MCF 10A (cell line): ENCODE measurements at regions not wholly inside any gene's neighbourhood (a gene's known extent, or its start where the extent isn't known, plus 50 kb on each side); places are given as distances from the start of the nearest gene placed in this dataset.

ENCODE experiments used
- BruUV-seq: library from RNA; stranded (reverse); fragments of 400-500 nt; replicated peaks from 2 replicates; lab custom pipeline; 2021; lab: Mats Ljungman, UMichigan
- CTCF ChIA-PET: fragments of 300-600 bp; sonication (Branson Sonifier 250); formaldehyde crosslinking; extraction: SDS; loops from one replicate; lab custom pipeline; 2021; ENCODE audit warnings: antibody characterized with exemption, inconsistent platforms; lab: Yijun Ruan, JAX
- POLR2A ChIA-PET: fragments of 300-600, 350-650 bp; sonication (Branson Sonifier 250); formaldehyde crosslinking; extraction: SDS; loops from one replicate; lab custom pipeline; 2020; ENCODE audit warnings: antibody characterized with exemption, inconsistent platforms; lab: Yijun Ruan, JAX
- DNase-seq: peaks from one replicate; pipeline ENCODE4 v3.0.0-alpha.2; 2018; ENCODE audit not compliant: unreplicated experiment
- H3K27ac Mint-ChIP-seq: one replicate; pipeline ENCODE4 v1.8.0; 2022; ENCODE audit warnings: mild to moderate bottlenecking, low read depth, mixed read lengths; ENCODE audit not compliant: unreplicated experiment
- H3K27me3 Mint-ChIP-seq: one replicate; pipeline ENCODE4 v1.8.0; 2022; ENCODE audit warnings: mixed read lengths; ENCODE audit not compliant: insufficient read depth, unreplicated experiment
- H3K36me3 Mint-ChIP-seq: one replicate; pipeline ENCODE4 v1.8.0; 2022; ENCODE audit warnings: mild to moderate bottlenecking, moderate library complexity, mixed read lengths; ENCODE audit not compliant: insufficient read depth, unreplicated experiment
- H3K4me1 Mint-ChIP-seq: one replicate; pipeline ENCODE4 v1.8.0; 2022; ENCODE audit warnings: mixed read lengths; ENCODE audit not compliant: insufficient read depth, unreplicated experiment
- H3K4me3 Mint-ChIP-seq: one replicate; pipeline ENCODE4 v1.8.0; 2022; ENCODE audit warnings: mild to moderate bottlenecking, moderate library complexity, mixed read lengths; ENCODE audit not compliant: unreplicated experiment
- H3K9me3 Mint-ChIP-seq: one replicate; pipeline ENCODE4 v1.8.0; 2022; ENCODE audit warnings: mixed read lengths; ENCODE audit not compliant: unreplicated experiment
- intact Hi-C: fragments of 100-400 bp; cut with micrococcal nuclease; formaldehyde crosslinking; loops from 2 replicates; pipeline ENCODE4 v1.14.1; 2022
- TF ChIP-seq, protein P1 (sequence below): fragments of 200-600 bp; IDR thresholded peaks from one replicate; pipeline ENCODE4 v1.8.0; 2022; ENCODE audit warnings: antibody characterized with exemption, mild to moderate bottlenecking; ENCODE audit not compliant: unreplicated experiment

DNA sequence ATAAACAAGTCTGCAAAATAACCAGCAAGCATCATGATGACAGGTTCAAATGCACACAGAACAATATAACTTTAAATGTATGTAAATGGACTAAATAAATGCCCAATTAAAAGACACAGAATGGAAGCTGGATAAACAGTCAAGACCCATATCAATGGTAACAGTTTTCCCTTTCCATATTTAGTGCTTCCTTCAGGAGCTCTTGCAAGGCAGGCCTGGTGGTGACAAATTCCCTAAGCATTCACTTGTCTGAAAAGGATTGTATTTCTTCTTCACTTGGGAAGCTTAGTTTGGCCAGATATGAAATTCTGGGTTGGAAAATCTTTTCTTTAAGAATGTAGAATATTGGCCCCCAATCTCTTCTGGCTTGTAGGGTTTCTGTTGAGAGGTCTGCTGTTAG, 120.2 kb upstream of the RASA1 start:
- H3K9me3 Mint-ChIP-seq, result no peaks in the 10 kb centered on the region
- no TSS peak for BruUV-seq
- DNase-seq, result no peak
- peaks cover 14% of the 10 kb centered on the region for H3K4me1 Mint-ChIP-seq
- intact Hi-C loops, result no loop called here
- H3K27me3 Mint-ChIP-seq, result no peaks in the 10 kb centered on the region
- TF ChIP-seq, protein P1, sequence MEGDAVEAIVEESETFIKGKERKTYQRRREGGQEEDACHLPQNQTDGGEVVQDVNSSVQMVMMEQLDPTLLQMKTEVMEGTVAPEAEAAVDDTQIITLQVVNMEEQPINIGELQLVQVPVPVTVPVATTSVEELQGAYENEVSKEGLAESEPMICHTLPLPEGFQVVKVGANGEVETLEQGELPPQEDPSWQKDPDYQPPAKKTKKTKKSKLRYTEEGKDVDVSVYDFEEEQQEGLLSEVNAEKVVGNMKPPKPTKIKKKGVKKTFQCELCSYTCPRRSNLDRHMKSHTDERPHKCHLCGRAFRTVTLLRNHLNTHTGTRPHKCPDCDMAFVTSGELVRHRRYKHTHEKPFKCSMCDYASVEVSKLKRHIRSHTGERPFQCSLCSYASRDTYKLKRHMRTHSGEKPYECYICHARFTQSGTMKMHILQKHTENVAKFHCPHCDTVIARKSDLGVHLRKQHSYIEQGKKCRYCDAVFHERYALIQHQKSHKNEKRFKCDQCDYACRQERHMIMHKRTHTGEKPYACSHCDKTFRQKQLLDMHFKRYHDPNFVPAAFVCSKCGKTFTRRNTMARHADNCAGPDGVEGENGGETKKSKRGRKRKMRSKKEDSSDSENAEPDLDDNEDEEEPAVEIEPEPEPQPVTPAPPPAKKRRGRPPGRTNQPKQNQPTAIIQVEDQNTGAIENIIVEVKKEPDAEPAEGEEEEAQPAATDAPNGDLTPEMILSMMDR, result no peak
- ChIA-PET CTCF (interaction anchor here (0.6 to 1.2 kb wide), 2 partner anchors 18 to 48 kb away, joined by 3 to 4 read pairs; no protein-coding TSS in a partner anchor), POLR2A (interaction anchor here (1.0 kb wide), 1 partner anchor 120 kb away, joined by 4 read pairs; the partner anchor contains the start of gene RASA1)
- H3K27ac Mint-ChIP-seq, result no peak overlapping the region
- no peaks in the 10 kb centered on the region for H3K36me3 Mint-ChIP-seq
- H3K4me3 Mint-ChIP-seq, result no peak overlapping the region

DNA sequence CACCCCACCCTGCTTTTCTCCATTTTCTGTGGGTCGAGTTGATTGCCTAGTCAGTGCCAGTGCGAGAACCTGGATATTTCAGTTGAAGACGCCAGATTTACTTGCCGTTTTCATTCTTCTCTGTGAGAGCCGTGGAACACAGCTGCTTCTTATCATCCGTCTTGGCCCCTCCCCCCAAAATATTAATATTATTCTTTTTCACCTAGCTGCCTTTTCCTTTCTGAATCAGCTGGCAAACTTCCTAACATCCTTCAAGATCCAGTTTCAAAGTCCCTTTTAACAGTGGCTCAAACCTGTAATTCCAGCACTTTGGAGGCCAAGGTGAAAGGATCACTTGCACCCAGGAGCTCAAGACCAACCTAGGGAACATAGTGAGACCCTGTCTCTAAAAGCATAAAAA, 117.1 kb upstream of the RASA1 start:
- H3K27me3 Mint-ChIP-seq, result no peaks in the 10 kb centered on the region
- no peaks in the 10 kb centered on the region for H3K9me3 Mint-ChIP-seq
- TF ChIP-seq, protein P1, result no peak
- H3K4me1 Mint-ChIP-seq, result peaks cover 14% of the 10 kb centered on the region
- ChIA-PET POLR2A (interaction anchor here (0.6 kb wide), 1 partner anchor 33 kb away, joined by 3 read pairs; no protein-coding TSS in a partner anchor), CTCF (interaction anchor here (1.0 to 1.5 kb wide), 3 partner anchors 15 to 40 kb away, joined by 5 to 7 read pairs (median 5); no protein-coding TSS in a partner anchor)
- no peak overlapping the region for H3K27ac Mint-ChIP-seq
- intact Hi-C loops, result loop anchor here (2.0 kb wide), 1 partner anchor 30 kb away; no protein-coding TSS in a partner anchor
- no peaks in the 10 kb centered on the region for H3K36me3 Mint-ChIP-seq
- no peak overlapping the region for H3K4me3 Mint-ChIP-seq
- no TSS peak for BruUV-seq
- no peak for DNase-seq

DNA sequence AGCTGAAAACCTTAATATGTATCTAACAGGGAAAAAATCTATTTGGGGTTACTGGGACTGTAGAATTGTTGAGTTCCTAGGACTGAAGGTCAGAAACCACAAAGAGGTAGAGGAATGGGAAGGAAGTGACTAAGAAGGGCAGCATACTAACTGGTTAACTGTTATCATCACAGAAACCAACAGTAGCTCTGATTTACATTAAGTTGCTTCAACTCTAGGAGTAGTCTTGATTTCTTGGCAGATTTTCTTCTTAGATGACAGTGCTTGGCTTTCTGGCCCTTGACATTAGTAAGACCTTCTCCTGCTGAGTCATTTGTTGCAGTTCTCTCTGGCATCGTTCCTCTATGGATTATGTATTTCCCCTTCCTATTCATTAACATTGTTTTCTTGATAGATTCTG, 116.1 kb upstream of the RASA1 start:
- ChIA-PET CTCF (interaction anchor here (0.5 to 1.5 kb wide), 2 partner anchors 28 to 30 kb away, joined by 3 to 7 read pairs; no protein-coding TSS in a partner anchor), POLR2A (interaction anchor here (1.2 to 1.4 kb wide), 2 partner anchors 13 to 30 kb away, joined by 4 to 5 read pairs; no protein-coding TSS in a partner anchor)
- intact Hi-C loops, result loop anchor here (2.0 kb wide), 1 partner anchor 31 kb away; no protein-coding TSS in a partner anchor
- H3K4me3 Mint-ChIP-seq, result no peak overlapping the region
- DNase-seq, result peak; percentile 82
- H3K27ac Mint-ChIP-seq, result no peak overlapping the region
- BruUV-seq, result no TSS peak
- peaks cover 14% of the 10 kb centered on the region for H3K4me1 Mint-ChIP-seq
- TF ChIP-seq, protein P1, result no peak
- no peaks in the 10 kb centered on the region for H3K9me3 Mint-ChIP-seq
- no peaks in the 10 kb centered on the region for H3K36me3 Mint-ChIP-seq
- no peaks in the 10 kb centered on the region for H3K27me3 Mint-ChIP-seq

DNA sequence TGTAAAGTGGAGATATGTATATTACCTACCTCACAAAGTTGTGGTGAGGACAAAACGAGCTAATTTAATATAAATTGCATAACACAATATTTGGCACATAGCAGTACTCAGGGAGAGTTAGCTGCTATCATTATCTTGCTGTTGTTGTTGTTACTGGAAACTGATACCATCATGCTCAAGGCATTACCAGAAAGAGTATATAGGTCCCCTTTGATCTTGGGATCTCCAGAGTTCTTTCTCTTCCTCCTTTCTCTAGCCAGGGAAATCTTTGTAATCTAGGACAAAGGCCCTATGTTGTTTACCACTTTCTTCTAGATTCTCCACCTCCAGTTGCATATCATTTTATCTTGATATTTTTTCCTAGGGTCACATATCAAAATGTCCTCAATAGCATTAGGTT, 114.8 kb upstream of the RASA1 start:
- no TSS peak for BruUV-seq
- intact Hi-C loops, result no loop called here
- peaks cover 12% of the 10 kb centered on the region for H3K4me1 Mint-ChIP-seq
- CTCF ChIA-PET, result interaction anchor here (0.5 kb wide), 1 partner anchor 20 kb away, joined by 3 read pairs; no protein-coding TSS in a partner anchor
- H3K36me3 Mint-ChIP-seq, result no peaks in the 10 kb centered on the region
- TF ChIP-seq, protein P1, result no peak
- H3K27me3 Mint-ChIP-seq, result no peaks in the 10 kb centered on the region
- POLR2A ChIA-PET, result no interaction called here
- H3K27ac Mint-ChIP-seq, result no peak overlapping the region
- DNase-seq, result no peak
- no peaks in the 10 kb centered on the region for H3K9me3 Mint-ChIP-seq
- H3K4me3 Mint-ChIP-seq, result no peak overlapping the region
